HG02759 (cell line): ENCODE measurements at regions not wholly inside any gene's neighbourhood (a gene's known extent, or its start where the extent isn't known, plus 50 kb on each side); places are given as distances from the start of the nearest gene placed in this dataset.
A peak's percentile ranks its signal among the peaks of the same experiment; 100 is the strongest.

Experiments
- ATAC-seq: cut with Tn5 transposase; IDR thresholded peaks from one replicate; pipeline ENCODE4 v1.9.1; 2021; ENCODE audit warnings: mild to moderate bottlenecking, moderate library complexity; ENCODE audit not compliant: unreplicated experiment

GRCh38 chr11:111444040-111444439, 65.0 kb upstream of the POU2AF1 start:
- ATAC-seq: no peak

GRCh38 chr11:111443640-111444039, 64.6 kb upstream of the POU2AF1 start:
- ATAC-seq: no peak

- no peak for ATAC-seq
Measured at GRCh38 chr11:111443032-111443431, 64.0 kb upstream of the POU2AF1 start.

- no peak for ATAC-seq
Measured at GRCh38 chr11:111441443-111441842, 62.4 kb upstream of the POU2AF1 start.

GRCh38 chr11:111440416-111441205, 61.5 kb upstream of the POU2AF1 start:
- no peak for ATAC-seq

- no peak for ATAC-seq
Measured at GRCh38 chr11:111439901-111440300, 60.8 kb upstream of the POU2AF1 start.

- no peak for ATAC-seq
Measured at GRCh38 chr11:111438846-111439520, 59.9 kb upstream of the POU2AF1 start.

- ATAC-seq: no peak
Measured at GRCh38 chr11:111438168-111438567, 59.1 kb upstream of the POU2AF1 start.

- ATAC-seq: no peak
Measured at GRCh38 chr11:111435046-111435698, 56.1 kb upstream of the POU2AF1 start.

- peak; percentile 76 for ATAC-seq
Measured at GRCh38 chr11:111429066-111429506, 50.0 kb upstream of the POU2AF1 start.
